ENCODE measurements at regions not wholly inside any gene's neighbourhood (a gene's known extent, or its start where the extent isn't known, plus 50 kb on each side); places are given as distances from the start of the nearest gene placed in this dataset.
"Not testable (repeated sequence)": the region's sequence is repeated elsewhere in the genome, so short reads cannot be mapped to it uniquely, and the experiment has no call there.

DNA sequence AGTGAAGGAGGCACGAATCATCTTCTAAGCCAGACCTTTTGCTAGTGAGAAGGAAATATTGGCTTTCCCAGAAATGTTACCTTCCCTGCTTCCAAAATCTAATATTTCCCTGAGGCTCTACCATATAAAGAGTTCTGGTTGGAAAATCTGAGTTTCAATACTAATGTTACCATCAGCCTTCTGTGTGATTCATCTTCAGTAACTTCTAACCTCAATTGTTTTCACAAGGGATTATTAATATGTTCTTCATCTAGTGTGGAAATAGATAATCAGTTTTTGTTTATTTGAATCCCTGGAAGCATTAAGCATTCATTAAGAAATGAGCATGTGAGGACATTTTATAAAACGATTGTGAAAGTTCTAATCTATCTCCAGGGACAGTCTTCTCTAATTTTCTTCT, 720.9 kb downstream of the AACS start:
- no peak for DNase-seq (ENCODE audit: low spot score)

DNA sequence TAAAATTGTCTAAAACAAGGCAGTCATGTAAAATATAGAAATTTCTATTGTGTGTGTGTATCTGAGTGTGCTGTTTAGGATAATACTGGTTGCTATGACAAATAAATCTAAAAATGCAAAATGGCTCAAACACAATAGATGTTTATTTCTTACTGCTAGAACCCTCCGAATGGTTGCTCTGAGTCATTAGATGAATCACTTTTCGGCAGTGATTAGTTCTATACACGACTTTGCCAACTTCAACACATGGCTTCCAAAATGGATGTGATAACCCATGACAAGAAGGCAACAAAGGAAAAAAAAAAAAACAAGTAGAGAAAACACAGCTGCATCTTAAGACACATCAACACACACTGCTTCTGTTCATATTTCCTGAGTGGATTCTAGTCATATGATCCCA, 729.2 kb downstream of the AACS start:
- DNase-seq (ENCODE audit: low spot score): no peak

DNA sequence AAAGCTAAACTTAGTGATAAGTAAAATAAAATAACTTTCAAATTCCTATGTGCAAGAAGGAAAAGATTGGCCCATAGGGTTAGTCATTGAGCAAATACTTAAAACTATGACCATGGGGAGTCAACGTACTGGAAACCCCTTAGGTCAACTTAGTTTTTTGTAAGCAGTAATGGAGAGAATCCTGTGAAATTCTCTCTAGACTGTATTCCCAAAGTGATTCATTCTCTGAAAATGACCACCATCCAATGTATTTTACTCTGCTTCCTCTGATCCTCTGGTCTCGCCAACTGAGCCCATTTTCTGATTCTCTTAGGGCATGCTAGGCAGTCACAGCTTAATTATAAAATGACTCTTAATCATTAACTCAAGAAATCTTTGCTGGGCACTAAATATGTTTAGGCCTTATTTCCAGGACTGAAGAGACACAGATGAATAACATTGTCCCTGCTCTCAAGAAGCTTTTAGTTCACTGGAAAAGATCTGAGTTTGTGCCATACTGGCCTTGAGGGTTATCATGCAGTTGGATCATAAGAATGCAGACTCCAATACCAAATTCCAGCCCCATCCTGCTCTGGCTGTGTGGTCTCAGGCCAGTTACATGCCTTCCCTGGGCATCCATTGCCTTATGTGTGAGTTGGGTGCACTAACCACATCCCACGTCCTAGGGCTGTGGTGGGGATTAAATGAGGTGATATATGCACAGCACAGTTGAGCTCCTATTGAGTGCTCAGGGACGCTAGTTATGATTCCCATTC, 732.4 kb downstream of the AACS start:
- no peak for DNase-seq (ENCODE audit: low spot score)

GRCh38 chr12:125804660-125805059, 739.4 kb downstream of the AACS start:
- DNase-seq (ENCODE audit: low spot score): no peak

GRCh38 chr12:125824276-125824675, 759.0 kb downstream of the AACS start:
- no peak for DNase-seq (ENCODE audit: low spot score)

GRCh38 chr12:125835852-125836251, 770.6 kb downstream of the AACS start:
- DNase-seq (ENCODE audit: low spot score): no peak

GRCh38 chr12:125836647-125837046, 771.4 kb downstream of the AACS start:
- no peak for DNase-seq (ENCODE audit: low spot score)

- DNase-seq (ENCODE audit: low spot score): no peak
Observed at GRCh38 chr12:125841332-125841731, 776.1 kb downstream of the AACS start.

DNA sequence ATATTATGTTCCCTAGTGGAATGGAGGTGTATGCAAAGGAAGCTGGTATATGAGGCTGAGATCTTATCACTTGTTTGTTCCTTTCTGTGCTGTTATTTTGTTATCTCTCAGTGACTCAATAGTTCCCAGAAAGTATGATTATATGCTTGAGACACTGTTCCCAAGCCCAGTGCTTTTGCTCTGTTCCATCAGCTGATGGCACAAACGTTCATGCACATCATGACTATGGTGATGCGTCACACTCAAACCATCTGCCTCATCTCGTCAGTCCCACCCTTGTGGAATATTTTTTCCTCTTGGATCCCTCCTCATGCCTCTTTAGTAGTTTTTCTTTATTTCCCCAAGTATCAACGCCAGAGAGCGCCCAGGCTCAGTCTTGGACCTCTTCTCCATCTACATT, 786.9 kb downstream of the AACS start:
- no peak for DNase-seq (ENCODE audit: low spot score)

DNA sequence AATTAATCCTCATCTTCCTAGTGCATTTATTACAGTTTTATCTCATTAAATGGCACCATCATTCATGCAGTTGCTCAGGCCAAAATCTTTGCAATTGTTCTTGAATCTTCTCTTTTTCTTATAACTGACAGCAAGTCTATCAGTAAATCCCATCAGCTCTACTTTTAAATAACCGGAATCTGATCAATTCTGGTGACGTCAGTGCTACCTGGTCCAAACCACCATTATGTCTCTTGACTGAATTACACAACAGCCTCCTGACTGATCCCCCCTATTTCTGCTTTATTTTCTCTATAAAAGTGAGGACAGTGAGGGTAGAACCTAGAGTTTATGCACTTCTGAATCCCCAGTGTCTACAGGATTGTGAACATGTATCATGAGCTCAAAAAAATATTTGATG, 787.4 kb downstream of the AACS start:
- no peak for DNase-seq (ENCODE audit: low spot score)

- no peak for DNase-seq (ENCODE audit: low spot score)
Observed at GRCh38 chr12:125853670-125854069, 788.4 kb downstream of the AACS start.

- no peak for DNase-seq (ENCODE audit: low spot score)
Observed at GRCh38 chr12:125856366-125856765, 791.1 kb downstream of the AACS start.

DNA sequence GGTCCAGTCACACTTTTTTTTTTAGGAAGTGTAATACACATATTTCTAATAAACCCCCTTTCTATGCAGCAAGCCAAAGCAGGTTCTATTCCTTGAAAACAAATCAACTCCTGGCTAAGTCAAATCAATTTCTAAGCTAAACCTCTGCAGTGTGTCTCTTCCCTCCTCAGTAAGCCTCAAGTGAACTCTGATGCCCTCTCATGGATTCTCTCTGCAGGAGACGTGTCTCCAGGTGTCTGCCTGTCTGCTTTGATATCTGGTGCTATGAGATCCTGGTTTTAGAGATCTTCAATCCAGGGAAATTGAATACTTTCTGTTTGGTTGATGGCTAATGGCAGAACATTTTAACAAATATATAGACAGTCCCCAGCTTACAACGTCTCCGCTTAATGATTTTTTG, 791.7 kb downstream of the AACS start:
- no peak for DNase-seq (ENCODE audit: low spot score)

DNA sequence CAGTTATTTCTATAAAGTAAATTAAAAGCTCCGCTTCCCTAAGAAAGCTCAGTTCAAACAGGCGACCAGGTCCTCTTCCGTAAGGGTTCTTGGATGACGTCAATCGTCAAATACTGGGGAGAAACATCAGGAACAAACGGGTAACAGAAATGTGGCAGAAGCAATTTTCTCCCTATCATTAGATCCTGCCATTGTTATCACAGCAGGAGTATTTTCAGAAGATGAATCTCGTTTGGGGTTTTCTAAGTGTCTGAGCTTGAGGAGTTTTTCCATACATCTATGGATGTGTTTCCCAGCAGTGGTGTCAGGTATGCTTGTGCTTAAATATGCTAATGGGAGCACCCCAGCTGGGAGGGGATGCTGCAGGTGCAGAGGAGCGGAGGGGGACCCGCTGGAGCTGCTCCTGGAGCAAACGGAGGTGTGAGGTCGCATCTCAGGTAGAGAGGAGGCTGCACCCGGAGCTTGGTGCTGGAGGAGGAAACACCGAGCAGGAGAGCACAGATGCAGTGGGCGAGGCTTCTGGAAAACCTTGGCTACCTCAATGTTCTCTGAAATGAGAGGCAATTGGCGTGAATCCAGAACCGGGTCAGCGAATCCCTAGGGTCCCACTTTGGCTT, 795.5 kb downstream of the AACS start:
- DNase-seq (ENCODE audit: low spot score): no peak

DNA sequence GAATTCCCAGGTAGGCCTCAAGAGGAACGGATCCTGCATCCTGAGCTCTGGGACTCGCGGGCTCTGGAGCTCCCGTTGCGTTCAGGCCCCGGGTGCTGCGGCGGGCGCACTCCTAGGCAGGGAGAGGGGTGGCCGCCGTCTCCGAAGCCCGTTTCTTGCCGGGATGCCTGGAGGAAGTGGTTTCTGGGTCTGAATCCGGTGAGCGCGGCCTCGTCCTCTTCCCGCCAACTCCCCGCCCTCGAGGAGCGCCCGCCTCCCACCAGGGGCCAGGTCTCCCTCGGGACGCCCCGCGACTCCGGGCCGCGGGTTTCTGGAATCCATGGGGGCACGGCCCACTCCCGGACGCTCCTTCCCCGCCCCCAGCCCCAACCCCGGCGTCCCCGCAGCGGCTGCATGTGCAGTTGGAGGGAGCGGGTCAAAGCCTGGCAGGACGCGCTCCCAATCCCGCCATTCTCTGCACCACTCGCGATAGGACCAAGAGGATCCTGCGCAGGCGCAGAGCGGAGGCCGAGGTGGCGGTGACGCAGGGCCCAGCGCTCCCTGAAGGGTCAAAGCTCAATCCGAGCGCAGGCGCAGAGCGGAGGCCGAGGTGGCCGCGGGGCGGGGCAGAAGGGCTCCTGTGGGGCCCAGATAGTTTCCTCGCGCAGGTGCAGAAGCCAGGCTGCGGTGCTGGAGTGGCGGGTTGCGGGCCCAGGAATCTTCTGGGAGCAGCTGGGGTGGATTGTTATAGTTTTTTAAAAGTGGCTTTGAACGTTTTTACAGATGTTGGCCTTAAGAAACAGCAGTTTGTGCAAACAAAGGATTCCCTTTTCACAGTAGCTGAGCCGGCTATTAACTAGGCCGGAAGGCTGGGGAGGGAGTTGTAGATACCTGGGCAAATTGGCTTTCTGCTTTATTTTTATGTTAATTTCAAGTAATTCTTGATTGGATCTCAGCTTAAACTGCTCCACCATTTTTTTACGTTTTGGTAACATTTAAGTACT, 796.4 kb downstream of the AACS start:
- no peak for DNase-seq (ENCODE audit: low spot score)

GRCh38 chr12:125865236-125865635, 800.0 kb downstream of the AACS start:
- DNase-seq (ENCODE audit: low spot score): not testable (repeated sequence)

DNA sequence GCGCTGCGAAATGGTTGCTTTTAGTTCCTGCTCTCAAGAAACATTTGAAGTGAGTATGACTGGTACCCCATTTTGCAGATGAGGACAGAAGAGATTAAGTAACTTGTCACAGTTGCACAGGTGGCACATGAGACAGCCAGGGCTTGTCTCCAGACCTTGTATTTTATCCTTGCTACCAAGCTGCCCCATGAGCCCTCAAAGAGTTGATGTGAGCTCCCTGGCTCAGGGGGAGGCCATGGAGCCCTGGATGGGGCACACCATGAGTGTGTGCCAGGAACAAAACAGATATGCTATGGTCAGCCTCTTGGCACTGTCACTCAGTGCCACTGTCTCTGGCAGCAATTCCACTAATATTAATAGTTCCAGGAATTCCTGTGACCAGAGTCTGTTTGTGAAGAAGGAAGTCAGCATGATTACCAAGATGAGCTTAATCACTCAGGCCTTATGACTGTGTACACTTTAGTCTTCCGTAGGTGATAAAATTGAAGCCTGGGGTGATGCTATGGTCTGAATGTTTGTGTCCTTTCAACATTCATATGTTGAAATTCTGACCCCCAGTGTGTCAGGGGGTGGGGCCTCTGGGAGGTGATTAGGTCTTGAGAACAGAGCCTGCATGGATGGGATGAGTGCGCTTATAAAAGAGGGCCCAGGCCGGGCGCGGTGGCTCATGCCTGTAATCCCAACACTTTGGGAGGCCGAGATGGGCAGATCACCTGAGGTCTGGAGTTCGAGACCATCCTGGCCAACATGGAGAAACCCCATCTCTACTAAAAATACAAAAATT, 806.8 kb downstream of the AACS start:
- no peak for DNase-seq (ENCODE audit: low spot score)

DNA sequence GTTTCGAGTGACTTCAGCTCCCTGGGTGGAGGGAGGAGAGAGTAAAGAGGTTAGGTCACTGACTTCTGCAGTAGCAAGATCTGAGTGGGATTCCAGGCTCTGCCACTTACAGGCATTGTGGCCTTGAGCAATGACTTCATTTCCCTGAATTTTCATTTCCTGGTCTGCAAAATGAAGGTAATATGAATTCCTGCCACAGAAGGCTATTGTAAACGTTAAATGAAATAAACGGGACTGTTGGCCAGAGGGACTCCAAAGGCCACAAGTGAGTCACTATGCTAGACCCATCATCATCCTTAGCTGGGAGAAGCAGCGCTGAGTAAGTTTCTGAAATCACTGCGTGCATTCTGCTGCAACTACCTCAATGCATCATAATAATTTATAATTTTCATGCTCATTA, 807.8 kb downstream of the AACS start:
- no peak for DNase-seq (ENCODE audit: low spot score)

DNA sequence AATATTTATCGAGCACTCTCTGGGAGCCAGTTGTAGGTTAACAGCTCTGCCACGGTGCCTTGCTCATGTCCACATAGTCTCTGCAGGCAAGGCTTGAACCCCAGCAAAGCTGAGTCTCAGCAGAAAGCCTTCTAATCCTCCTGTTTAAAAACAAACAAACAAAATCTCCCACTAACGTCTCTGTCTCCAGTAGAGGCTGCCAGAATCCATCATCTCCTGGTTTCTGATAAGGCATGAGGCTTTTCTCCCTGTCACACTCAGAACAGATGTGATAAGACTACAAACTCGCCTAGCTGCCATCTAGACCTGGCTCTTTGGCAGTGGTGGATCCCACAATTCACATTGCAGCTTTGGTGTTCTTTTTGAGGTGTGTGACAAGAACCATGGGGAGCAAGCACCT, 813.2 kb downstream of the AACS start:
- no peak for DNase-seq (ENCODE audit: low spot score)

GRCh38 chr12:125882141-125882540, 816.9 kb downstream of the AACS start:
- DNase-seq (ENCODE audit: low spot score): no peak

- DNase-seq (ENCODE audit: low spot score): no peak
Observed at GRCh38 chr12:125888921-125889320, 823.7 kb downstream of the AACS start.

- DNase-seq (ENCODE audit: low spot score): no peak
Observed at GRCh38 chr12:125889742-125890141, 824.5 kb downstream of the AACS start.

All from AG08395 (cell line).